GM19023 (cell line): ENCODE measurements at regions not wholly inside any gene's neighbourhood (a gene's known extent, or its start where the extent isn't known, plus 50 kb on each side); places are given as distances from the start of the nearest gene placed in this dataset.

ENCODE experiments used
- ATAC-seq: cut with Tn5 transposase; IDR thresholded peaks from one replicate; pipeline ENCODE4 v1.9.1; 2021; ENCODE audit warnings: mild to moderate bottlenecking, moderate library complexity; ENCODE audit not compliant: unreplicated experiment

DNA sequence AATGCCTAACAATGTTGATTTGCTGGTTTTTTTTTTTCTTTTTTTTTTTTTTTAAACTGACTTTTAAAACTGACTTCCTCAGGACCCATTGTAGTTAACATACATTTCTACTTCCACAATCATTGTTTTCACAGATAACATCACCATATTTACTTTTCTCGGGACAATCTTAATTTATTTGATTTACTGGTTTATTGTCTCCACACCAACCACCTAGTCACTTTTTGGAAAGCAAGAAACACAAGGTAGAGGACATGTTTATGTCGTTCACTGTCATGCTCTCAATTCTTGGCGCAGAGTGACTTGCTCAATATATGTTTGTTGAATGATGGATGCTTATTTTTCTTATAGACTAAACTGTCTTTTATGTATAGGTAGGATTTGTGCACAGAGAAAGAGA, 2280.7 kb downstream of the MAT2B start:
- no peak for ATAC-seq

DNA sequence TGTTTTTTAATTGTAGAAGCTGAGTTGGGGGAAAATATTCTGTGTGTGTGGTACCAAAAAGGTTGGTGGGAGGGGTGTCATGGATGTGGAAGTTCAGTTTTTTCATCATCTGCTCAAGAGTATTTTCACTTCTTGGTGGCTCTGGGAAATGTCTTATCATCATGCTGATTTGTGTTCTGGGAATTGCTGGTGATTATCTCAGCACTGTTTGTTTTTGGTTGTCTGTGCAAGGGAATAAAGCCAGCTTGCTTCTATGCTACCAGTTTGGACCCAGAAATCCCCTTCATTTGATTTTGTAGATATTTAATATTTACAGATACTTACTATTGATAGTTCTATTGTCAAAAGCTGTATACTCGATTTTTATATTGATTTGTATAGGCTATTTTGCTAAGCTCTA, 2289.7 kb downstream of the MAT2B start:
- no peak for ATAC-seq

DNA sequence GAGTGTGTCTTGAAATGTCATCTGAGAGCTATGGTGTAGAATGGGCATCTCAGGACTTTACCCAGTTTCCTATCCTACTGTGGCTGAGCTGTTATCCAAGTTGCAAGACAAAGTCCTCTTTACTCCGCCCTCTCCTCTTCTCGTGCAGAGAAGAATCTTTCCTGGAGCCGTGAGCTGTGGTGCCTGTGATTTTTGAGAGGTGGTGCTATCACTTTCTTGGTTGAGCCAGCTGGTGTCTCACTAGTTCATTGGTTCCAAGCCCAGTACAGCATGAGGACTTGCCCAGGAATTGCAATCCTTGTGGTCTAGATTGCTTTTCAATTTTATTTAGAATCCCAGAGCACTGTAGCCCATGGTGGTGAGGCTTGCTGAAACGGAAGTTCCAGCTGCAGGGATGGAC, 2300.3 kb downstream of the MAT2B start:
- ATAC-seq: no peak

DNA sequence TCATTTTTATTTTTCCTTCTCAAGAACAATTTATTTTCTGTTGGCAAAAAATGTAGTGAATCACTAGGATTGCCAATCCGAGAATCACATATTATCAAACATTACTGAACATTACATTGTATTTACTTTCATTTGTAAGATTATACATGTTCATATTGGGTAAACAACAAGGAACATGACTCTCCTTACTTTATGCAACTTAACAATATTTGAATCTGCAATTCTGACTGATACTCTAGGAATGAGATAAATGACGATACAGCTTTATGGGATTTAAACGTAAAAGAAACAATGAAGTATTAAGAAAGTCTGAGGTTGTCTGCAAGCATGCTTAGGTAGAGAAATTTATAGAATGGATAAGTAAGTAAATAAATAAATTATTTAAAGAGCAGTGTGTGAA, 2302.9 kb downstream of the MAT2B start:
- ATAC-seq: no peak

DNA sequence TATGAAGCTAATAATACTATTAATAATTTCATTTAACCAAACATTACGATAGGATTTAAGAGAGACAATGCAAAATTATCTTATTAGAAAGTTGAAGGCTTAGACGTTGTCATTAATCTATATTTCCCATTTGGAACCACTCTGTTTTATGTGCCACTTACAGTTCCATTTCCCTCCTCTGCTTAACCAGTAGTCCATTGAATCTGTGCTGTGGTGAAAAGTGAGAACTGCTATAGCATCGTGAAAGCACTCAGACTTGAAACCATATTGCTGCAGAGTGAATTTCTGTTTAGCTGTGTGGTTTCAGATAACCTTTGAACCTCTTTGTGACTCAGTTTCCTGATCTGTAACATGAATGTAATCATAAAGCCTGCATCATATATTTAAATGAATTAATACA, 2304.5 kb downstream of the MAT2B start:
- no peak for ATAC-seq

DNA sequence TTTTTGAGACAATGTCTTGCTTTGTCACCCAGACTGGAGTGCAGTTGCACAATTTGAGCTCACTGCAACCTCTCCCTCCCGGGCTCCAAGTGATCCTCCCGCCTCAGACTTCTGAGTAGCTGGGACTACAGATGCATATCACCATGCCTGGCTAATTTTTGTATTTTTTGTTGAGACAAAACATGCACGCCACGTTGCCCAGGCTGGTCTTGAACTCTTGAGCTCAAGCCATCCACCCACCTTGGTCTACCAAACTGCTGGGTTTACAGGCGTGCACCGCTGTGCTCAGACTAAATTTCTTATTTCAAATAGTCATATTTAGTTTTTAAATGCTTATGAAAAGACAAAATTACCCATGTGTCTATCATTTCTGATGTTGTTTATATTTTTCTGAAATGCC, 2324.1 kb downstream of the MAT2B start:
- no peak for ATAC-seq

DNA sequence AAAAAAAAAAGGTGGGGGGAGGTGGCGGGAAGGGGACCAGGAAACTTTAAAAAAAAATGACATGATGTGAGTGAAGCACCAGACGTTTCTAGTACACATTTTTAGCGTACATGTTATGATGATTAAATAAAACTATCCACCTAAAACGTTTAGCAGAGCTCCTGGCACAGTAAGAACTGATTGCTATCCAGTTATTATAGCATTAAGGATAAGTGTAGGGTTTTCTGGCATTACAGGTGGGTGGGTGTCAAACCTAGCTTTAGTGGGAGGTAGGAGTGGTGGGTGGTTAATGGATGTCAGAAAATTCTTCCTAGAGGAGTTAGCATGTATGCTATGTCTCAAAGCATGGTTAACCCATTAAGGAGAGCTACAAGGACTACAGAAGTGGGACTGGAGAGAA, 2329.5 kb downstream of the MAT2B start:
- no peak for ATAC-seq

DNA sequence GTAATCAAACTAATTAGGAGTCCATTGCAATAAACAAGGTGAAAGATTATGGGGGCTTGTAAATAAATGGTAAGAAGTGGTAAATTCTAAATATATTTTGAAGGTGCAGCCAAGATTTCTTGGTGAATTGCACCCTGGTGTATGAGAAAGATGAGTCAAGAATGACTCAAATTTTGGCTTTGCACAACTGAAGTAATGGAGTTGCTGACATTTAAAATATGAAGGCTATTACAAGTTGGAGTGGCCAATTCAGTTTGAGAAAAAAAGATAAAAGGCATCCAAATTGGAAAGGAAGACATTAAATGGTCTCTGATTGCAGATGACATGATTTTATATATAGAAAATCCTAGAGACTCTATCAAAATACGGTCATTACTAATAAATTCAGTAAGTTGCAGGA, 2330.6 kb downstream of the MAT2B start:
- no peak for ATAC-seq

DNA sequence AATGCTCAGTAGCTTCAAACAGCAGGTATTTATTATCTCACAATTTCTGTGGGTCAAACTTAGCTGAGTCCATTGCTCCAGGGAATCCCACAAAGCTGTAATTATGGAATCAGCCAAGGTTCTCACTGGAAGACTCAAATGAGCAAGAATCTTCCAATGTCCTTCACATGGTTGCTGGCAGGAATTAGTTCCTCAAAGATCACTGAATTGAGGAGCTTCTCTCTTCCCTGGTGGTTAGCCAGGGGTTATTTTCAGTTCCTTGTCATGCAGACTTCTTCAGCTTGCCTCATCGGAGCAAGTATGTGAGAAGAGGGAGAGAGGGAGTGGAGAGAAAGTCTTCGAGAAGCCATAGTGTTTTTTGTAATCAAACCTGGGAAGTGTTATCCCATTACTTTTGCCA, 2331.9 kb downstream of the MAT2B start:
- ATAC-seq: no peak

DNA sequence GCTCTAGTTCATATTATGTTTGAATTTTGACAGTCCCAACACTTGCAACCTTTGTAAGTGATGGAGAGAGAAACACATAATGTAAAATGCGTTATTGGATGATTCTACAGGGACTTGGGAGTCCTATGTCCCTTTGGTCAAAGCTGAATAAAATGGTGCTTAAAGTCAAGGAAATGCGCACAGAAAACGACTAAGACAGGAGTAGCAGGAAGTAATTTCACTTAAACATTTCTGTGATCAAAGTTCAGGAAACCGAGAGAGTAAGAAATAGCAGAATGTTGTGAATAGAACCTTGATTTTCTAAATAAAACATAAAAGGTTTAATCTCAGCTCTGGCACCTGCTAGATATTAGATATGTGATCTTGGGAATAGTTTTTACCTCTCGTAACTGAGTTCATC, 2339.2 kb downstream of the MAT2B start:
- ATAC-seq: no peak

DNA sequence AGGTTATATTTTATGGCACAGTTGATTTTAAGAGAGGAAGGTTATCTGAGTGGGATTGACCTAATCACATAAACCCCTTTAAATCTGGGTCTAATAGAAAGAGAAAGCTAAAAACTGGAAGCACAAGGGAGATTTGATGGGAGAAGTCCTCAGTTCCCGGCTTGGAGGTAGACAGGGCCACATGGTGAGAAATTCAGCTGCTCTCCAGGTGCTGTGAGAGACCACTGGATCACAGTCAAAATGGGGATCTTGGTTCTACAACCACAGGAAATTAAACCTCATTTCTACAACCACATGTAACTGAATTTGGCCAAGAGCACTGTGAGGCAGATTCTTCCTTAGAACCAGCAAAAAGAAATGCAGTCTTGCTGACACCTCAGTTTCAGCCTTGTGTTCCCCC, 2352.7 kb downstream of the MAT2B start:
- ATAC-seq: no peak

DNA sequence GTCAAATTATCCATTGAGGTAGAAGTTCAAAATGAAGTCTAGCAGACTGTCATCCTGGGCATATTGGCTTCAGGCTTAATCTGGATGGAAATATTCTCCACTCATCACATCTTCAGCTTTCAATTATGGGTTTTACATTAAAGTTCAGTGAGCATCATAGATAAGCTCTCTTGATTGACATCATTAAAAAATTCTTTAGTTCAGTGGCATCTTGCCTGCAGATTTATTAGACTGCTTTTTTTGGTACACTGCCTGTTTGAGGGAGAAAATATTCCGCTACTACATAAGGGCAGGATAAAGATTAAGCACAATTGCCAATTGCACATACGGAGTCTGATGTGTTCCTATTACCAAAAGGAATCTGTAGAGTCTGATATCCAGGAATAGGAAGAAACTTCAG, 2353.8 kb downstream of the MAT2B start:
- ATAC-seq: no peak

DNA sequence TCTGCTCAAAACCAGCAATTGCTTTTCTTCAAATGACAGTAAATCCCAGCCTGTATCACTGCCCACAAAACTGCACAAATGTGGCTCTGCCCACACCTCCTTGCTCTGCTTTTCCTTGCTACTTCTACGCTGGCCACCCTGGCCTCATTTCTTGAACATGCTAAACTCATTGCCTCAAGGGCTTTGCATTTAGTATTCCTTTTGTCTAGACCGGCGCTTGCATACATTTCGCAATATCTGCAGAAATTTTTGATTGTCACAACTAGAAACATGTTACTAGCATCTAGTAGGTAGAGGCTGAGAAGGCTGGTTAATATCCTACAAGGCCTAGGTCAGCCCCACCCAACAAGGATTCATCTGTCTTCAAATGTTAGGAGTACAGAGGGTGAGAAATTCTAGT, 2357.8 kb downstream of the MAT2B start:
- no peak for ATAC-seq

DNA sequence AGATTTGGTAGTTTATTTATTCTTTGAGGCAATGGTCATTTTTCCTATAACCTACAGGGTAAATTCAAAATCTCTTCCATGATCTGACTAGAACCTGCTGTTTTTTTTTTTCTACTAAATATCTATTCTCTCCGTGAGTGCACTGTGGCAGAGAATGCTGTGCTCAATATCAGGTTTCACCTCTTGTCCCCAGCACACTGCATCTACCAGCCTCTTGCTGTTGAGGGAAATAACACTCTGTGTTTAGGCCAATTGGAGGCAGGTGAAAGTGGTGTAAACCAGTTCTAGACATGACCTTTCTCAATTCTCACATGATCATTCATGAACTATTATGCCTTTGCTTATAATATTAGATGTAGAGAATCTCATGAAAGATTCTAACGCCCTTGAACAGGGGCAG, 2365.9 kb downstream of the MAT2B start:
- ATAC-seq: no peak

DNA sequence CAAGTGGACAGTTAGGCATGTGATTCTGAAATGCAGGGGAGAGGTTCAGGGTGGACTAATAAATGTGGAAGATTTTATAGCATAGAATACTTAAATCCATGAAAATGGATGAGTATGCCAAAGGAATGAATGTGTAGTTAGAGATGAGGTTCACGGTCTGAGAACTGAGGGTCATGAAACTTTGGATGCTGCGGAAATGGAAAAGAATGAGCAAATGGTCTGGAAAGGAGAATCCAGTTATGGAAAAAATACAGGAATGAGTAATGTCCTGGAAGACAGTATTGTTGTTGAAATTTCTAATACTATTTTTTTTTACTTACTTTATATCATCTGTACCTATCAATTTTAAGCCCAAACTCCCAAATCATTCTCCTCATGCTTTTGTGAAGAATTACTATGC, 2369.4 kb downstream of the MAT2B start:
- ATAC-seq: no peak

DNA sequence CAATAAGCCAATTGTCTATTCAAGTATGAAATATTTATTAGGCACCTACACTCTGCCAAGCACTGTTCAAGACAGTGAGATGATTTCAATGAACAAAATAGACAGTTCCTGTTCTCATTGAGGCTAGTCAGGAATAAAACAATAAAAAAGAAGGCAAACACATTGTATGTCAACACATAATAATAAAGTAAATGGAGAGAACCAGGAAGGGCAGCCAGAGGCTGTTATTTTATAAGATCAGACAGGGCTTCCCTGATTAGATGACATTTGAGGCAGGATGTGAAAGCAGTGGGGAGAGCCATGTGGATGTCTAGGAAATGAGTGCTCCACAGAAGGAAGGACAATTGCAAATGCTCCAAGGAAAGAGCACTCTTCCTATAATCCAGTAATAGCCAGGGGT, 2371.1 kb downstream of the MAT2B start:
- ATAC-seq: no peak

DNA sequence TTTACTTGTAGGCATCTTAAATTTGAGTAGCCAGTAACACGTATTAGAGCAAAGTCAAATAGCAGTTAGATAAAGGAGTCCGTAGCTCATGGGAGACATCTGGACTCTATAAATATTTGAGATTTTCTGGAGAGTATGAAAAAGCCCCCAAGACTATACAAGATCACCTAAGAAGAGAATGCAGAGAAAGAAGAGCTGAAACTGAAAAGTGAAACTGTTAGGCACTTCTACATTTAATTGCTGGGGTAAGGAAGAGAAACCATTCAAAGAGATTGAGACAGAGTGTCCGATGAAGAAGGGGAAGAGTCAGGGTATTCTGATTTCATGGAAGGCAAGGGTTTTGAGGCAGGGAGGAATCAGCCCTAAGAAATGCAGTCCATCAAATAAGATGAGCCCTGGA, 2372.1 kb downstream of the MAT2B start:
- ATAC-seq: no peak

DNA sequence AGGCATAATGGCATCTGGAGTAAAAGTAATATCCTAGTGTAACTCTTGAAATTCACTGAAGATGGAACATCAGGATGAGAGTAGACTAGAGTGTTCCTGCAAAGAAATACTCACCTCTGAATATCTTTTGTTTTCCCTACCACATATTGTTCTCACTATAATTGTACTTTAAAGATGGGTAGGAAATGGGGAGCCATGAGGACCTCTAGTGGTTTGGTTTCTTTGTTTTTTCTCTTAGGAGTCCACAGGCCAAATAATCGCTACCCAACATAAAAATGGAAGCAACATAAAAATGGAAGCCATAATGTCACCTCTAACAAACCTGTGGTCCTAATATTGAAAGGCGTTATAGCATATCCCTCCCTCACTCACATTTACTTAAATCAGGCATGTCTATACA, 2375.8 kb downstream of the MAT2B start:
- no peak for ATAC-seq

DNA sequence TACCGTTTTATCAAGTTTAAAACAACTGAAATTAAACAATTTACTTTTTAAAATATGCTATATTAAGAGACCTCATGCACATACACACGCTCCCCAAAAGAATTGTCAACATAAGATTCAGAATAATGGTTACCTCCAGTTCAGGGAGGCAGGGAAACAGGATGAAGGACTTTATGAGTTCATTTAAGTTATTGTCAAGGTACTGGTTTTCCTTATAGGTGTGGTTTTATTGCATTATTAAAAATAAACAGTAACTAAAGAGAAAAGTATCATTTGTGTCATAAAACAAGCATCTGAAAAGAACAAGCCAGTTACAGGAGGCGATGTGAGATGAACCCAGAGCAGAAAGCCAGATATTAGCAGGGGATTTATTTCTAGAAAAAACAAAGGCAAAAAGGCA, 2376.7 kb downstream of the MAT2B start:
- no peak for ATAC-seq

DNA sequence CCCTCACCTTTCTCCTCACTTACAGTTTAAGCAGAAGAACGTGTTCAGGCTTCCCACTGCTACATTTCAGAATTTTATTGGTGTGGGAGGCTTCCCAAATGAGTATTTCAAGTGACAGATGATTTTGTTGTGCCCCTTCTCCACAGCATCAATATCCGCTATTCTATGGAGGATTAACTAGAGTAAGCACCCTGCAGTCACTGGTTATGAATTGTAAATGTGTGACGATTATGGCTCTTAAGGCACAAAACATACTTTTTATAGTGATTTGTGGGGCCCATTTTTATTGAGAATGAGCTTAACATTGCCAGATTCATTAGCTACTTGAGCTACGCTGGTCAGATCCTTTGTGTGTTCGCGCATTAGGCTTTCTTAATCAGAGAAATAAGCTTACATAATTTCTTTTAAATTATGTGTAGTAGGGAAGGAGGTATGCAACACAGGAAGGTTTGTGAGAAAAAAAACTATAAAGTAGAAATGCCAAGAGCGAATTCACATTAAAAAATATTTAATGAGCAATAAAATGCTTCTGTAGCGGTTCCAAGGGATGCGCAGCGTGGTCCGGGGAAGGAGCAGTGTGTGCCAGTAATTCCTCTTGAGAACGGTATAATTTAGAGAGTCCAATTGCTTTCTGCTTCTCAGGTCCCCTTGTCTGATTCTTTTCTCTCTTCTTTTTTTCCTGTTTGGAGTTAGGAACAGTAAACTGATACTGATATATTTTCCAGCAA, 2380.4 kb downstream of the MAT2B start:
- ATAC-seq: no peak

DNA sequence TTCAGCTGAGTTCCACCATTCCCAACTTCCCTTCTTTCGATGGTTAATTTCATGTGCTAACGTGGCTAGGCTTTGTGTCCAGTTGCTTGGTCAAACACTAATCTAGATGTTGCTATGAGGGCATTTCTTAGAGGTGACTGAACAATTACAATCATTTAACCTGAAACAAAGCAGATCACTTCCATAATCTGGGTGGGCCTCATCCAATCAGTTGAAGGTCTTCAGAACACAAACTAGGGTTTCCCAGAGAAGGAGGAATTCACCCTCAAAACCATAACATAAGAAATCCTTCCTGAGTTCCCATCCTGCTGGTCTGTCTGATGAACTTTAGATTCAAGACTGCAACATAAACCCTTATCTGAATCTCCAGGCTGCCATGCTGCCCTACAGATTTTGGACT, 2381.7 kb downstream of the MAT2B start:
- ATAC-seq: no peak

DNA sequence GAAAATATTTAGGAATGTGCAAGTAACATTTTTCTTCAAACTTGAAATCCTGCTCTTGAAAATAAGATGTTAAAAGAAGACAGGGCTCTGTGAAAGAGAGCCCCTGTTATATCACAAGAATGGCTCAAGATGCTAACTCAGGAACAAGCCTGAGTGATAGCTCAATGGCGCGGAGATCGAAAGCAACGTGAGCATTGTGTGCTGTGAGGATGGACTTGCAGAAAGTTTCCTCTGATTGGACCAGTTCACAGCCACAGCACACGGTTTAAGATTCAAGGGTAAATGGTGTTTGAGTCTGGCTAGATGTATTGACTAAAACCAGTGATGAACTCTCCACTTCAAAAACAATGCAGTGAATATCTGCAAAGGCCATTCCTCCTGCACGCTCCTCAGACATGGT, 2387.0 kb downstream of the MAT2B start:
- no peak for ATAC-seq

DNA sequence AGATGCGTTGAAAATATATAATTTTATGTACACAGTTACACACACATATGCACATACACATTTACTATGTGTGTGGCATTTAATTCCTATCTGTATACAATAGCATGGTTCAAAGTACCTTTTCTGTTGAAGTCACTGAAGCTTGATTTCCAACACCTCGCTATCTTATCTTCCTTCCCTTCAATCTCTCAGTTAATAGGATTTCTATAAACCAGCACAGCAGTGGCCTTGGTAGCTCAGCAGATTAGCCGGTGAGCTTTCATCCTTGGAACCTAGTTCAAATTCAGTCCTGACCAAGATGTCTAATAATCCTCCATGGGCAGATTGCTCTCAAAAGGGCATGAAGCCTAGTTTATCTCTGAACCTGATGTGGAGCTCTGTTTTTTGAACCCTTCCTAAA, 2389.5 kb downstream of the MAT2B start:
- no peak for ATAC-seq

DNA sequence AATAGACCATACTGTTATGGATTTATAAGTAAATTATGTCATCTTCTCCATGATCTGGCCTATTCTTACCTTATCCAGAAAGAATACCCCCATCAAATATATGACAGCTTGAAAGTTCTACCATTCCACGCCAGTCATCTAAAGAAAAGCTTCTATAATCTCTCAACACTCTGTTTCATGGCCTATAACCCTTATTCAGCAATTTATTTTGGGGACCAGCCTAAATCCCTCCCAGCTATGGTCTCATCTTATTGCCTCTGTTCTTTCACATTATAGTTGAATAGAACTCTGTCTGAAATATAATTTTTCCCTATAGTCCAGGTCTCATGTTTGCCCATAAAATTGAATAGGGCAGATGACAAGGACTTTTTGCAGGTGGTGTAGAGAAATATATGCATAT, 2387.6 kb upstream of the WWC1 start:
- ATAC-seq: no peak
